ENCODE measurements at regions not wholly inside any gene's neighbourhood (a gene's known extent, or its start where the extent isn't known, plus 50 kb on each side); places are given as distances from the start of the nearest gene placed in this dataset.

- no peak for DNase-seq
- Histone ChIP-seq H3K4me3 (ENCODE audit: low read depth, low read length) (no peak overlapping the region), H3K27me3 (replicated peaks) (no peaks in the 10 kb centered on the region), H3K36me3 (replicated peaks) (no peaks in the 10 kb centered on the region), H3K27ac (no peak overlapping the region)
- TF ChIP-seq CTCF (IDR thresholded peaks at IDR 0.05; ENCODE audit: low read depth, low read length, missing control alignments): no peak
- in situ Hi-C loops (cut with HindIII; ENCODE audit: low pct_ligation_motif_present, low sequenced_read_pairs): no loop called here
Observed at GRCh38 chr13:56953965-56954364, 186.8 kb upstream of the PRR20A start.

GRCh38 chr13:56975647-56976046, 165.1 kb upstream of the PRR20A start:
- no peaks in the 10 kb centered on the region for H3K27me3 ChIP-seq (replicated peaks)
- in situ Hi-C loops (cut with HindIII; ENCODE audit: low pct_ligation_motif_present, low sequenced_read_pairs): no loop called here

GRCh38 chr13:56980856-56981255, 159.9 kb upstream of the PRR20A start:
- no peak for TF ChIP-seq CTCF (IDR thresholded peaks at IDR 0.05; ENCODE audit: low read depth, low read length, missing control alignments)
- no peaks in the 10 kb centered on the region for H3K27me3 ChIP-seq (replicated peaks)
- no peak for DNase-seq
- no peak overlapping the region for H3K27ac ChIP-seq
- H3K4me3 ChIP-seq (ENCODE audit: low read depth, low read length): no peak overlapping the region
- H3K36me3 ChIP-seq (replicated peaks): no peaks in the 10 kb centered on the region
- in situ Hi-C loops (cut with HindIII; ENCODE audit: low pct_ligation_motif_present, low sequenced_read_pairs): no loop called here

More at GRCh38 chr13:56975647-56976046, 165.1 kb upstream of the PRR20A start:
- DNase-seq: no peak
- H3K36me3 ChIP-seq (replicated peaks): no peaks in the 10 kb centered on the region
- no peak overlapping the region for H3K4me3 ChIP-seq (ENCODE audit: low read depth, low read length)
- TF ChIP-seq CTCF (IDR thresholded peaks at IDR 0.05; ENCODE audit: low read depth, low read length, missing control alignments): no peak
- no peak overlapping the region for H3K27ac ChIP-seq

GRCh38 chr13:56986121-56986520, 154.6 kb upstream of the PRR20A start:
- in situ Hi-C loops (cut with HindIII; ENCODE audit: low pct_ligation_motif_present, low sequenced_read_pairs): no loop called here
- DNase-seq: no peak
- no peak for TF ChIP-seq CTCF (IDR thresholded peaks at IDR 0.05; ENCODE audit: low read depth, low read length, missing control alignments)
- Histone ChIP-seq H3K27me3 (replicated peaks) (no peaks in the 10 kb centered on the region), H3K36me3 (replicated peaks) (no peaks in the 10 kb centered on the region), H3K4me3 (ENCODE audit: low read depth, low read length) (no peak overlapping the region), H3K27ac (no peak overlapping the region)

GRCh38 chr13:56988543-56988942, 152.2 kb upstream of the PRR20A start:
- TF ChIP-seq CTCF (IDR thresholded peaks at IDR 0.05; ENCODE audit: low read depth, low read length, missing control alignments): no peak
- Histone ChIP-seq H3K27ac (no peak overlapping the region), H3K27me3 (replicated peaks) (no peaks in the 10 kb centered on the region), H3K36me3 (replicated peaks) (no peaks in the 10 kb centered on the region), H3K4me3 (ENCODE audit: low read depth, low read length) (no peak overlapping the region)
- DNase-seq: no peak
- in situ Hi-C loops (cut with HindIII; ENCODE audit: low pct_ligation_motif_present, low sequenced_read_pairs): no loop called here

GRCh38 chr13:57003682-57004081, 137.0 kb upstream of the PRR20A start:
- Histone ChIP-seq H3K27ac (no peak overlapping the region), H3K36me3 (replicated peaks) (no peaks in the 10 kb centered on the region), H3K4me3 (ENCODE audit: low read depth, low read length) (no peak overlapping the region), H3K27me3 (replicated peaks) (no peaks in the 10 kb centered on the region)
- TF ChIP-seq CTCF (IDR thresholded peaks at IDR 0.05; ENCODE audit: low read depth, low read length, missing control alignments): no peak
- DNase-seq: no peak
- in situ Hi-C loops (cut with HindIII; ENCODE audit: low pct_ligation_motif_present, low sequenced_read_pairs): no loop called here
